ENCODE measurements at regions not wholly inside any gene's neighbourhood (a gene's known extent, or its start where the extent isn't known, plus 50 kb on each side); places are given as distances from the start of the nearest gene placed in this dataset.
A peak's percentile ranks its signal among the peaks of the same experiment; 100 is the strongest.

GRCh38 chr7:24125765-24126164, 158.2 kb upstream of the NPY start:
- Histone ChIP-seq H3K9me3 (ENCODE audit: control insufficient read depth in 2 of 2, low read length in 2 of 2) (no peaks in the 10 kb centered on the region), H3K36me3 (ENCODE audit: control insufficient read depth, insufficient read depth, low read length) (no peaks in the 10 kb centered on the region), H3K4me1 (ENCODE audit: control insufficient read depth, insufficient read depth, low read length, poor library complexity, severe bottlenecking) (no peaks in the 10 kb centered on the region), H3K27me3 (ENCODE audit: control insufficient read depth, insufficient read depth, low read length) (peaks cover 1% of the 10 kb centered on the region), H3K27ac (ENCODE audit: insufficient read depth, low read length, poor library complexity, severe bottlenecking) (no peak overlapping the region), H3K4me3 (ENCODE audit: low read depth, low read length) (no peak overlapping the region)
- no peak for ATAC-seq (ENCODE audit: low read depth in 2 of 2)
- no peak overlapping the region for H3K27ac Mint-ChIP-seq
- H3K27me3 Mint-ChIP-seq = peaks cover 10% of the 10 kb centered on the region
- no peaks in the 10 kb centered on the region for H3K4me1 Mint-ChIP-seq
- DNase-seq = no peak
- no peaks in the 10 kb centered on the region for H3K36me3 Mint-ChIP-seq
- H3K4me3 Mint-ChIP-seq = no peak overlapping the region
- H3K9me3 Mint-ChIP-seq = no peaks in the 10 kb centered on the region

DNA sequence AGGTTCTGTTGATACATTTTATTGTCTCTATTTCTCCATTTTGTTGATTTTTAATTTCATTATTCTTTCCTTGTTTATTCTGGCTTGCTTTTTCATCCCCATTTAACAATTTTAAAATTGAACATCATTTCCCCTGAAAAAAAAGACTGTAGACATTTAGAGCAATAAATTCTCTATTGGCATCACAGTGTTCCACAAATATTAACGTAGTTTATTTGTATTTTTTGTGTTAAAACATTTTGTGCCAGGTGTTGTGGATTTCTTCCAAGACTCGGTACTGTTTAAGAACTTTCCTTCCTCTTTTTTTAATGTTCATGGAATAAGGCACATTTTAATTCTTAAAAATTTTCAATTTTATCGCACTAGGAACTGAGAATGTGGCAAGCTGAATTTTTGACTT, 156.1 kb upstream of the NPY start:
- Histone ChIP-seq H3K27me3 (ENCODE audit: control insufficient read depth, insufficient read depth, low read length) (peaks cover 1% of the 10 kb centered on the region), H3K4me3 (ENCODE audit: low read depth, low read length) (no peak overlapping the region), H3K9me3 (ENCODE audit: control insufficient read depth in 2 of 2, low read length in 2 of 2) (no peaks in the 10 kb centered on the region), H3K4me1 (ENCODE audit: control insufficient read depth, insufficient read depth, low read length, poor library complexity, severe bottlenecking) (no peaks in the 10 kb centered on the region), H3K27ac (ENCODE audit: insufficient read depth, low read length, poor library complexity, severe bottlenecking) (no peak overlapping the region), H3K36me3 (ENCODE audit: control insufficient read depth, insufficient read depth, low read length) (no peaks in the 10 kb centered on the region)
- no peaks in the 10 kb centered on the region for H3K9me3 Mint-ChIP-seq
- H3K27ac Mint-ChIP-seq = no peak overlapping the region
- peaks cover 10% of the 10 kb centered on the region for H3K27me3 Mint-ChIP-seq
- H3K36me3 Mint-ChIP-seq = no peaks in the 10 kb centered on the region
- DNase-seq (no peak), ATAC-seq (ENCODE audit: low read depth in 2 of 2) (no peak)
- no peak overlapping the region for H3K4me3 Mint-ChIP-seq
- H3K4me1 Mint-ChIP-seq = no peaks in the 10 kb centered on the region

GRCh38 chr7:24129597-24129996, 154.4 kb upstream of the NPY start:
- H3K9me3 Mint-ChIP-seq = no peaks in the 10 kb centered on the region
- ATAC-seq (ENCODE audit: low read depth in 2 of 2) = no peak
- Histone ChIP-seq H3K4me1 (ENCODE audit: control insufficient read depth, insufficient read depth, low read length, poor library complexity, severe bottlenecking) (no peaks in the 10 kb centered on the region), H3K27me3 (ENCODE audit: control insufficient read depth, insufficient read depth, low read length) (peaks cover 1% of the 10 kb centered on the region), H3K36me3 (ENCODE audit: control insufficient read depth, insufficient read depth, low read length) (no peaks in the 10 kb centered on the region), H3K9me3 (ENCODE audit: control insufficient read depth in 2 of 2, low read length in 2 of 2) (no peaks in the 10 kb centered on the region), H3K27ac (ENCODE audit: insufficient read depth, low read length, poor library complexity, severe bottlenecking) (no peak overlapping the region), H3K4me3 (ENCODE audit: low read depth, low read length) (no peak overlapping the region)
- H3K4me3 Mint-ChIP-seq = no peak overlapping the region
- peaks cover 5% of the 10 kb centered on the region for H3K27me3 Mint-ChIP-seq
- H3K36me3 Mint-ChIP-seq = no peaks in the 10 kb centered on the region
- no peaks in the 10 kb centered on the region for H3K4me1 Mint-ChIP-seq
- H3K27ac Mint-ChIP-seq = no peak overlapping the region
- no peak for DNase-seq

DNA sequence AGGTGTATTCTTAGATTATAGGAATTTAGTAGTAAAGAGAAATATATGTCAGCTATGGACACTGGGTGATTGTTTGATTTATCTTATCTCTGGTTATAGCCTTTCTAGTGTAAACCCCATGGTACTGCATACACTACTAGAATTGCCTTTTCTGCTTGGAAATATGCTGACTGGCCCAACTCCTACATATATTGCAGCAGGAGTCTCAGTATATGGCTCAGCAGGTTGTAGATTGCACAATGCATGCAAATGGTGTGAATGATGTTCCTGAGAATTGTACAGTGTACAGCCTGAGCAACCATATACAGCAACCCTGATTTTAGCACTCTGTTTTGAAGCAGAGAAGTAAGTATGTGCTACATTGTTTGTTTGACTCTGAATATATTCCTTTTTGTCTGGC, 153.4 kb upstream of the NPY start:
- Mint-ChIP-seq H3K4me3 (no peak overlapping the region), H3K36me3 (no peaks in the 10 kb centered on the region), H3K27ac (no peak overlapping the region), H3K9me3 (no peaks in the 10 kb centered on the region), H3K4me1 (no peaks in the 10 kb centered on the region), H3K27me3 (peaks cover 5% of the 10 kb centered on the region)
- Histone ChIP-seq H3K36me3 (ENCODE audit: control insufficient read depth, insufficient read depth, low read length) (no peaks in the 10 kb centered on the region), H3K27me3 (ENCODE audit: control insufficient read depth, insufficient read depth, low read length) (peaks cover 1% of the 10 kb centered on the region), H3K4me3 (ENCODE audit: low read depth, low read length) (no peak overlapping the region), H3K4me1 (ENCODE audit: control insufficient read depth, insufficient read depth, low read length, poor library complexity, severe bottlenecking) (no peaks in the 10 kb centered on the region), H3K27ac (ENCODE audit: insufficient read depth, low read length, poor library complexity, severe bottlenecking) (no peak overlapping the region), H3K9me3 (ENCODE audit: control insufficient read depth in 2 of 2, low read length in 2 of 2) (no peaks in the 10 kb centered on the region)
- ATAC-seq (ENCODE audit: low read depth in 2 of 2) (no peak), DNase-seq (no peak)

GRCh38 chr7:24133691-24134090, 150.3 kb upstream of the NPY start:
- Histone ChIP-seq H3K27me3 (ENCODE audit: control insufficient read depth, insufficient read depth, low read length) (no peaks in the 10 kb centered on the region), H3K36me3 (ENCODE audit: control insufficient read depth, insufficient read depth, low read length) (no peaks in the 10 kb centered on the region), H3K27ac (ENCODE audit: insufficient read depth, low read length, poor library complexity, severe bottlenecking) (no peak overlapping the region), H3K9me3 (ENCODE audit: control insufficient read depth in 2 of 2, low read length in 2 of 2) (no peaks in the 10 kb centered on the region), H3K4me1 (ENCODE audit: control insufficient read depth, insufficient read depth, low read length, poor library complexity, severe bottlenecking) (no peaks in the 10 kb centered on the region), H3K4me3 (ENCODE audit: low read depth, low read length) (no peak overlapping the region)
- ATAC-seq (ENCODE audit: low read depth in 2 of 2) (no peak), DNase-seq (no peak)
- H3K4me1 Mint-ChIP-seq = no peaks in the 10 kb centered on the region
- H3K36me3 Mint-ChIP-seq = no peaks in the 10 kb centered on the region
- H3K27me3 Mint-ChIP-seq = no peaks in the 10 kb centered on the region
- H3K4me3 Mint-ChIP-seq = no peak overlapping the region
- no peaks in the 10 kb centered on the region for H3K9me3 Mint-ChIP-seq
- H3K27ac Mint-ChIP-seq = no peak overlapping the region

GRCh38 chr7:24134535-24134934, 149.5 kb upstream of the NPY start:
- H3K27ac ChIP-seq (ENCODE audit: insufficient read depth, low read length, poor library complexity, severe bottlenecking) = no peak overlapping the region
- no peak overlapping the region for H3K4me3 ChIP-seq (ENCODE audit: low read depth, low read length)
- DNase-seq (no peak), ATAC-seq (ENCODE audit: low read depth in 2 of 2) (no peak)
- H3K36me3 ChIP-seq (ENCODE audit: control insufficient read depth, insufficient read depth, low read length) = no peaks in the 10 kb centered on the region
- Mint-ChIP-seq H3K36me3 (no peaks in the 10 kb centered on the region), H3K4me1 (no peaks in the 10 kb centered on the region), H3K4me3 (no peak overlapping the region), H3K27ac (no peak overlapping the region), H3K9me3 (no peaks in the 10 kb centered on the region), H3K27me3 (no peaks in the 10 kb centered on the region)
- H3K9me3 ChIP-seq (ENCODE audit: control insufficient read depth in 2 of 2, low read length in 2 of 2) = no peaks in the 10 kb centered on the region
- H3K27me3 ChIP-seq (ENCODE audit: control insufficient read depth, insufficient read depth, low read length) = no peaks in the 10 kb centered on the region
- no peaks in the 10 kb centered on the region for H3K4me1 ChIP-seq (ENCODE audit: control insufficient read depth, insufficient read depth, low read length, poor library complexity, severe bottlenecking)

- Mint-ChIP-seq H3K4me1 (no peaks in the 10 kb centered on the region), H3K4me3 (no peak overlapping the region), H3K27me3 (no peaks in the 10 kb centered on the region), H3K36me3 (no peaks in the 10 kb centered on the region), H3K9me3 (no peaks in the 10 kb centered on the region), H3K27ac (no peak overlapping the region)
- H3K9me3 ChIP-seq (ENCODE audit: control insufficient read depth in 2 of 2, low read length in 2 of 2) = no peaks in the 10 kb centered on the region
- no peak for DNase-seq
- no peak overlapping the region for H3K27ac ChIP-seq (ENCODE audit: insufficient read depth, low read length, poor library complexity, severe bottlenecking)
- no peak for ATAC-seq (ENCODE audit: low read depth in 2 of 2)
- H3K4me3 ChIP-seq (ENCODE audit: low read depth, low read length) = no peak overlapping the region
- no peaks in the 10 kb centered on the region for H3K27me3 ChIP-seq (ENCODE audit: control insufficient read depth, insufficient read depth, low read length)
- H3K36me3 ChIP-seq (ENCODE audit: control insufficient read depth, insufficient read depth, low read length) = no peaks in the 10 kb centered on the region
- no peaks in the 10 kb centered on the region for H3K4me1 ChIP-seq (ENCODE audit: control insufficient read depth, insufficient read depth, low read length, poor library complexity, severe bottlenecking)
These were observed 148.8 kb upstream of the NPY start for GRCh38 chr7:24135003-24135817.

DNA sequence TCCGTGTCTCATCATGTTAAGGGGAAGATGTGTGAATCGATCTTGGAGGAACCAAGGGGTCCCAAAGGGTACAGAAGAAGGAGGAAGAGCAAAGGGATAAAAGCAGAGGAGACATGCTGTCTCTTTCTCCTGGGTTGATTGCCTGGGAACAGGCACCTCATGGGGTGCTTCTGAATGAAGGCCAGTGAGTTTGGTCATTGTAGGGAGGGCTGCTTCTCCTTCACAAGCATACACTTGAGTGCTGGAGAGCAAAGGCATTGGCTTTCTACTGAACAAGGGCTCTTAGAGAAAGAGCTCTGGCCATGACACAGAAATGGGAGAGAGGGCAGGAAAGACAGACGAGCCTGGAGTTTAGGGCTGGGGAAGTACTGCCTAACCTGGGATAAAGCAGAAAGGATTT, 146.7 kb upstream of the NPY start:
- Histone ChIP-seq H3K27me3 (ENCODE audit: control insufficient read depth, insufficient read depth, low read length) (no peaks in the 10 kb centered on the region), H3K27ac (ENCODE audit: insufficient read depth, low read length, poor library complexity, severe bottlenecking) (no peak overlapping the region), H3K4me3 (ENCODE audit: low read depth, low read length) (no peak overlapping the region), H3K36me3 (ENCODE audit: control insufficient read depth, insufficient read depth, low read length) (no peaks in the 10 kb centered on the region), H3K4me1 (ENCODE audit: control insufficient read depth, insufficient read depth, low read length, poor library complexity, severe bottlenecking) (no peaks in the 10 kb centered on the region), H3K9me3 (ENCODE audit: control insufficient read depth in 2 of 2, low read length in 2 of 2) (no peaks in the 10 kb centered on the region)
- H3K9me3 Mint-ChIP-seq = peaks cover 0 to 2% (median 0%) of the 10 kb centered on the region in 7 donors
- H3K4me1 Mint-ChIP-seq = no peaks in the 10 kb centered on the region
- H3K36me3 Mint-ChIP-seq = no peaks in the 10 kb centered on the region
- DNase-seq (no peak), ATAC-seq (ENCODE audit: low read depth in 2 of 2) (no peak)
- H3K4me3 Mint-ChIP-seq = no peak overlapping the region
- peak overlapping the region in 1 of 3 donors; percentile 40 for H3K27ac Mint-ChIP-seq
- H3K27me3 Mint-ChIP-seq = no peaks in the 10 kb centered on the region
